ENCODE measurements at regions not wholly inside any gene's neighbourhood (a gene's known extent, or its start where the extent isn't known, plus 50 kb on each side); places are given as distances from the start of the nearest gene placed in this dataset.

DNA sequence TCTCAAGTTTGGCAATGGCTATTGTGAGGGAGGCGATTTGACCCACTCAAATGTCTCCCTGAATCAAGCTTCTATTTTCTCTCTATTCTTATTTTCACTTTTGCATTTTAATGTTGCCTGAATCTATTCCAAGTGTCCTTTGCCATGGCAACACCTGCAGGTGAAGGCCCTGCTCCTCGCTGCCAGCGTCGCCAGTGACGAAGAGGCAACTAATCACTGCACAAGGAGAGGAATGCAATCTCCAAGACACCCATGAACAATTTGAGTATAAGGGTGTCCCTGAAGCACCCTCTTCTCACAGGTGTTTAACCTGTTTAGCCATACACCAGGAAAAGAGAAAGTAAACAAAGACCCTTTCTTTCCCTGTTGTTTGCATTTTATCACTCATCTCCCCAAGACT lies 165.6 kb upstream of the VRK2 start:
- H3K9ac ChIP-seq (ENCODE audit: low read length in 3 of 3) = no peak overlapping the region
- no peaks in the 10 kb centered on the region for H3K36me3 ChIP-seq (ENCODE audit: control insufficient read depth in 2 of 3, insufficient read depth in 3 of 3, low read length in 3 of 3)
- DNase-seq (no peak), FAIRE-seq (no peak)
- H3K27me3 ChIP-seq (ENCODE audit: control insufficient read depth, insufficient read depth, low read length) = no peaks in the 10 kb centered on the region
- no peaks in the 10 kb centered on the region for H3K4me1 ChIP-seq (ENCODE audit: control insufficient read depth in 2 of 3, insufficient read depth in 2 of 3, low read depth in 1 of 3, low read length in 3 of 3)
- H3K27ac ChIP-seq (ENCODE audit: low read depth in 2 of 2, low read length in 2 of 2) = no peak overlapping the region
- no peak overlapping the region for H3K4me3 ChIP-seq (ENCODE audit: low read length in 3 of 3)
- no peaks in the 10 kb centered on the region for H3K9me3 ChIP-seq (ENCODE audit: control insufficient read depth in 2 of 3, insufficient read depth in 1 of 3, low read length in 3 of 3)
- TF ChIP-seq CTCF (IDR thresholded peaks at IDR 0.05; ENCODE audit: borderline replicate concordance, extremely low read depth, insufficient read depth) = no peak
- intact Hi-C loops (cut with DNase I) = no loop called here

DNA sequence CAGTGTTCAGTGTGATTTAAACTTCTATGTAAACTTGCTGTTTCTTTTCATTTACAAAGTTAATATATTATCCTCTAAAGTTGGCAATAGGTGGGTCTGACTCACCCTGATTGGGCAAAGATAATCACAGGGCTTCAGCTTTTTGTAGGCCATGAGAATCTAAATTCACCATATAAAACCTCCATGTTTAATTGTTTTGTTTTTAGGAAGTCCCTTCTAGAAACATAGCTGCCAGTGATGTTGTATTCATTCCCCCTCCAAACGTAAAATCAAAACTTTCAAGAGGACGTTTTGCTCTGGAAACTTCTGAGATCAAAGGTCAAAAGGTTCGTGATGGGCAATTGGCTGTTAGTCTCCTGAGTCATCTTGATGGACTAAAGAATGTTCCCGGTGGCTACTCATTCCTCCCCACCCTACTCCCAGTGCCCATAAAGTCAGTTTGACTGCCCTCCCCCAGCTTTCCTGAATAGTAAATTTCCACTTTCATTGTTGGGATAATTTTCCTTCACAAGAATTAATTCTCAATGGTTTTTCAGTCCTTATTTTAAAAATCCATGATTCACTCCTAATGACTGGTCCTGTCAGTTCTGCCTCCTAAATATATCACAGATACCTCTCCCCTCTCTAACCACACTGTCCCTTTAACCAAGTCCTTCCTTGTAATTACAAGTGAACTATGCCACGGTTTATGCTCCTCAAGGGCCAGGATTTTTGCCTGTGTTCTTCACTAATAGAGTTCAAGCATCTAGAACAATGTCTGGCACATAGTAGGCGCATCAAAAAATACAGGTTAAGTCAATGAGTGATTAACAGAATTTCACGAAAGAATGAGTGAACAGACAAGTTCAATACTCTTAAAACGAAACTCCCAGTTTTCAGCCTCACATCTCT lies 164.4 kb upstream of the VRK2 start:
- Histone ChIP-seq H3K4me3 (ENCODE audit: low read length in 3 of 3) (peak overlapping the region in 1 of 3 donors; percentile 4), H3K9ac (ENCODE audit: low read length in 3 of 3) (no peak overlapping the region), H3K36me3 (ENCODE audit: control insufficient read depth in 2 of 3, insufficient read depth in 3 of 3, low read length in 3 of 3) (no peaks in the 10 kb centered on the region), H3K4me1 (ENCODE audit: control insufficient read depth in 2 of 3, insufficient read depth in 2 of 3, low read depth in 1 of 3, low read length in 3 of 3) (no peaks in the 10 kb centered on the region), H3K27ac (ENCODE audit: low read depth in 2 of 2, low read length in 2 of 2) (no peak overlapping the region), H3K27me3 (ENCODE audit: control insufficient read depth, insufficient read depth, low read length) (no peaks in the 10 kb centered on the region), H3K9me3 (ENCODE audit: control insufficient read depth in 2 of 3, insufficient read depth in 1 of 3, low read length in 3 of 3) (no peaks in the 10 kb centered on the region)
- no peak for TF ChIP-seq CTCF (IDR thresholded peaks at IDR 0.05; ENCODE audit: borderline replicate concordance, extremely low read depth, insufficient read depth)
- DNase-seq (no peak), FAIRE-seq (no peak)
- intact Hi-C loops (cut with DNase I) = no loop called here

- TF ChIP-seq CTCF (IDR thresholded peaks at IDR 0.05; ENCODE audit: borderline replicate concordance, extremely low read depth, insufficient read depth) = no peak
- Histone ChIP-seq H3K4me1 (ENCODE audit: control insufficient read depth in 2 of 3, insufficient read depth in 2 of 3, low read depth in 1 of 3, low read length in 3 of 3) (no peaks in the 10 kb centered on the region), H3K9ac (ENCODE audit: low read length in 3 of 3) (no peak overlapping the region), H3K36me3 (ENCODE audit: control insufficient read depth in 2 of 3, insufficient read depth in 3 of 3, low read length in 3 of 3) (no peaks in the 10 kb centered on the region), H3K27ac (ENCODE audit: low read depth in 2 of 2, low read length in 2 of 2) (no peak overlapping the region), H3K27me3 (ENCODE audit: control insufficient read depth, insufficient read depth, low read length) (no peaks in the 10 kb centered on the region), H3K9me3 (ENCODE audit: control insufficient read depth in 2 of 3, insufficient read depth in 1 of 3, low read length in 3 of 3) (no peaks in the 10 kb centered on the region), H3K4me3 (ENCODE audit: low read length in 3 of 3) (peak overlapping the region in 1 of 3 donors; percentile 4)
- intact Hi-C loops (cut with DNase I) = no loop called here
- no peak for DNase-seq
- FAIRE-seq = no peak
Measured at GRCh38 chr2:57882895-57883515, 163.6 kb upstream of the VRK2 start.

Measured in kidney (tissue), 13 donors.